Upper lobe of left lung (tissue), 6 donors: ENCODE measurements at regions not wholly inside any gene's neighbourhood (a gene's known extent, or its start where the extent isn't known, plus 50 kb on each side); places are given as distances from the start of the nearest gene placed in this dataset.

Source experiments
- ATAC-seq, 2 donors: fragments of 200-7000 bp; cut with Tn5 transposase; one replicate each; pipeline ENCODE4 v1.9.1; 2022; ENCODE audit warnings: mild to moderate bottlenecking in 2 of 2, moderate library complexity in 2 of 2; ENCODE audit not compliant: low FRiP score in 2 of 2
- DNase-seq, 2 donors: peaks; one replicate each; pipeline ENCODE4 v3.0.0-alpha.2; 2019 to 2020
- H3K27ac ChIP-seq, 4 donors: fragments of 200-600 bp; sonication (generic); one replicate each; pipeline ENCODE4 v1.5.1; 2016 to 2019
- H3K27me3 ChIP-seq, 4 donors: fragments of 200-600 bp; sonication (generic); one replicate each; pipeline ENCODE4 v1.5.1; 2017 to 2019
- H3K36me3 ChIP-seq, 4 donors: fragments of 200-600 bp; sonication (generic); one replicate each; pipeline ENCODE4 v1.5.1; 2016 to 2019
- H3K4me1 ChIP-seq, 4 donors: fragments of 200-600 bp; sonication (generic); one replicate each; pipeline ENCODE4 v1.5.1; 2018 to 2019
- H3K4me3 ChIP-seq, 4 donors: fragments of 200-600 bp; sonication (generic); one replicate each; pipeline ENCODE4 v1.5.1; 2017 to 2019; ENCODE audit warnings: mild to moderate bottlenecking in 2 of 4, moderate library complexity in 1 of 4
- H3K9me3 ChIP-seq, 4 donors: fragments of 200-600 bp; sonication (generic); one replicate each; pipeline ENCODE4 v1.5.1; 2018 to 2019
- CTCF ChIP-seq, 6 experiments: fragments of 450-650 bp in 4 of 6; fragments of 200-600 bp in 2 of 6; sonication (generic) in 2 of 6; IDR thresholded peaks; one replicate each; pipeline ENCODE4 v1.5.1; 2016 to 2019; ENCODE audit warnings: antibody characterized with exemption in 6 of 6
- EP300 ChIP-seq, 4 donors: sonication (generic); formaldehyde crosslinking; IDR thresholded peaks; one replicate each; pipeline ENCODE4 v1.5.1; 2017; ENCODE audit warnings: antibody characterized with exemption in 4 of 4, control low read depth in 2 of 4
- POLR2A ChIP-seq, 4 donors: fragments of 450-650 bp; IDR thresholded peaks; one replicate each; pipeline ENCODE4 v1.5.1; 2016 to 2017; ENCODE audit warnings: antibody characterized with exemption in 4 of 4, mild to moderate bottlenecking in 2 of 4
- POLR2AphosphoS5 ChIP-seq, 2 donors: sonication (generic); formaldehyde crosslinking; IDR thresholded peaks; one replicate each; pipeline ENCODE4 v1.5.1; 2017; ENCODE audit warnings: antibody characterized with exemption in 2 of 2
- WGBS, 2 donors: methylation state at CpG; one replicate each; pipeline ENCODE4 v1.1.5; 2017 to 2018; 5-methylcytosine and 5-hydroxymethylcytosine counted together
- donor health status: DM: no; HTN: no; CAD: no; lungs with moderate emphysema.
- donor health status: DM: no; HTN: yes; CAD: no; lungs with severe emphysema.

GRCh38 chr20:39234520-39235095, 272.5 kb downstream of the DHX35 start:
- no peak for ATAC-seq
- DNase-seq: no peak
- H3K27ac ChIP-seq: no peak overlapping the region
- TF ChIP-seq POLR2A (IDR thresholded peaks at IDR 0.05) (no peak), EP300 (IDR thresholded peaks at IDR 0.05) (no peak), CTCF (IDR thresholded peaks at IDR 0.05) (no peak), POLR2AphosphoS5 (IDR thresholded peaks at IDR 0.05) (no peak)
- no peak overlapping the region for H3K4me3 ChIP-seq
- no peaks in the 10 kb centered on the region for H3K9me3 ChIP-seq
- 52 to 77% methylated on average over 5 to 7 of the region's 7 CpGs for WGBS, 2 donors
- no peaks in the 10 kb centered on the region for H3K27me3 ChIP-seq
- H3K4me1 ChIP-seq: no peaks in the 10 kb centered on the region
- no peaks in the 10 kb centered on the region for H3K36me3 ChIP-seq

- Histone ChIP-seq H3K27me3 (no peaks in the 10 kb centered on the region), H3K36me3 (no peaks in the 10 kb centered on the region), H3K9me3 (no peaks in the 10 kb centered on the region), H3K27ac (no peak overlapping the region), H3K4me1 (no peaks in the 10 kb centered on the region), H3K4me3 (no peak overlapping the region)
- TF ChIP-seq POLR2A (IDR thresholded peaks at IDR 0.05) (no peak), EP300 (IDR thresholded peaks at IDR 0.05) (no peak), POLR2AphosphoS5 (IDR thresholded peaks at IDR 0.05) (no peak), CTCF (IDR thresholded peaks at IDR 0.05) (no peak)
- DNase-seq: no peak
- 89% methylated on average over 4 of the region's 4 CpGs for WGBS, 2 donors
- no peak for ATAC-seq
Observed at GRCh38 chr20:39233755-39234154, 271.6 kb downstream of the DHX35 start.

- Histone ChIP-seq H3K36me3 (no peaks in the 10 kb centered on the region), H3K27me3 (peaks cover 0 to 2% (median 0%) of the 10 kb centered on the region in 4 donors), H3K9me3 (no peaks in the 10 kb centered on the region), H3K27ac (no peak overlapping the region), H3K4me3 (no peak overlapping the region), H3K4me1 (no peaks in the 10 kb centered on the region)
- no peak for DNase-seq
- WGBS, 2 donors: 76 to 87% methylated on average over 7 of the region's 7 CpGs
- ATAC-seq: no peak
- TF ChIP-seq EP300 (IDR thresholded peaks at IDR 0.05): no peak
- TF ChIP-seq POLR2AphosphoS5 (IDR thresholded peaks at IDR 0.05): no peak
- no peak for TF ChIP-seq CTCF (IDR thresholded peaks at IDR 0.05)
- TF ChIP-seq POLR2A (IDR thresholded peaks at IDR 0.05): no peak
Observed at GRCh38 chr20:39227416-39227815, 265.3 kb downstream of the DHX35 start.

- no peak overlapping the region for H3K4me3 ChIP-seq
- TF ChIP-seq POLR2A (IDR thresholded peaks at IDR 0.05) (no peak), CTCF (IDR thresholded peaks at IDR 0.05) (no peak), EP300 (IDR thresholded peaks at IDR 0.05) (no peak), POLR2AphosphoS5 (IDR thresholded peaks at IDR 0.05) (no peak)
- ATAC-seq: no peak
- no peaks in the 10 kb centered on the region for H3K36me3 ChIP-seq
- H3K27me3 ChIP-seq: peaks cover 0 to 2% (median 0%) of the 10 kb centered on the region in 4 donors
- 86% methylated on average over 1 of the region's 1 CpG; no CpG with 5 or more reads in 1 of the 2 donors for WGBS, 2 donors
- no peak for DNase-seq
- no peak overlapping the region for H3K27ac ChIP-seq
- no peaks in the 10 kb centered on the region for H3K4me1 ChIP-seq
- H3K9me3 ChIP-seq: no peaks in the 10 kb centered on the region
Observed at GRCh38 chr20:39225978-39226377, 263.8 kb downstream of the DHX35 start.

- ATAC-seq (no peak), DNase-seq (no peak)
- H3K9me3 ChIP-seq: no peaks in the 10 kb centered on the region
- peaks cover 0 to 2% (median 0%) of the 10 kb centered on the region in 4 donors for H3K27me3 ChIP-seq
- 65 to 66% methylated on average over 5 of the region's 5 CpGs for WGBS, 2 donors
- H3K4me3 ChIP-seq: no peak overlapping the region
- no peaks in the 10 kb centered on the region for H3K4me1 ChIP-seq
- no peak for TF ChIP-seq CTCF (IDR thresholded peaks at IDR 0.05)
- TF ChIP-seq POLR2A (IDR thresholded peaks at IDR 0.05): no peak
- TF ChIP-seq POLR2AphosphoS5 (IDR thresholded peaks at IDR 0.05): no peak
- no peak for TF ChIP-seq EP300 (IDR thresholded peaks at IDR 0.05)
- H3K36me3 ChIP-seq: no peaks in the 10 kb centered on the region
- no peak overlapping the region for H3K27ac ChIP-seq
Observed at GRCh38 chr20:39225536-39225935, 263.4 kb downstream of the DHX35 start.
